HG02970 (cell line): ENCODE measurements at regions not wholly inside any gene's neighbourhood (a gene's known extent, or its start where the extent isn't known, plus 50 kb on each side); places are given as distances from the start of the nearest gene placed in this dataset.
"Not testable (repeated sequence)": the region's sequence is repeated elsewhere in the genome, so short reads cannot be mapped to it uniquely, and the experiment has no call there.

ENCODE experiments used
- ATAC-seq: cut with Tn5 transposase; IDR thresholded peaks from one replicate; pipeline ENCODE4 v1.9.1; 2021; ENCODE audit warnings: mild to moderate bottlenecking, moderate library complexity, moderate number of reproducible peaks; ENCODE audit not compliant: unreplicated experiment, low FRiP score

- not testable (repeated sequence) for ATAC-seq
Observed at GRCh38 chr6:92671462-92671861, 747.9 kb downstream of the EPHA7 start.

- no peak for ATAC-seq
Observed at GRCh38 chr6:92667843-92668242, 751.5 kb downstream of the EPHA7 start.

- ATAC-seq = no peak
Observed at GRCh38 chr6:92648364-92649086, 770.8 kb downstream of the EPHA7 start.

GRCh38 chr6:92647630-92648029 is 771.7 kb downstream of the EPHA7 start:
- no peak for ATAC-seq

GRCh38 chr6:92644104-92644791 is 775.1 kb downstream of the EPHA7 start:
- ATAC-seq = not testable (repeated sequence)

GRCh38 chr6:92635553-92636153 is 783.7 kb downstream of the EPHA7 start:
- ATAC-seq = no peak

GRCh38 chr6:92634561-92634960 is 784.8 kb downstream of the EPHA7 start:
- ATAC-seq = no peak

- ATAC-seq = no peak
Observed at GRCh38 chr6:92623431-92623830, 795.9 kb downstream of the EPHA7 start.

- ATAC-seq = no peak
Observed at GRCh38 chr6:92617721-92618120, 801.6 kb downstream of the EPHA7 start.

GRCh38 chr6:92608751-92609150 is 810.6 kb downstream of the EPHA7 start:
- ATAC-seq = no peak

GRCh38 chr6:92593201-92593600 is 826.2 kb downstream of the EPHA7 start:
- ATAC-seq = no peak

GRCh38 chr6:92589996-92590395 is 829.4 kb downstream of the EPHA7 start:
- no peak for ATAC-seq

- no peak for ATAC-seq
Observed at GRCh38 chr6:92588148-92588547, 831.2 kb downstream of the EPHA7 start.

GRCh38 chr6:92587525-92587924 is 831.8 kb downstream of the EPHA7 start:
- no peak for ATAC-seq

- ATAC-seq = no peak
Observed at GRCh38 chr6:92586236-92586977, 833.0 kb downstream of the EPHA7 start.

GRCh38 chr6:92582211-92582610 is 837.1 kb downstream of the EPHA7 start:
- ATAC-seq = no peak

- ATAC-seq = no peak
Observed at GRCh38 chr6:92577077-92577719, 842.2 kb downstream of the EPHA7 start.

GRCh38 chr6:92568541-92568940 is 850.8 kb downstream of the EPHA7 start:
- ATAC-seq = no peak

GRCh38 chr6:92566632-92567031 is 852.7 kb downstream of the EPHA7 start:
- no peak for ATAC-seq

- ATAC-seq = no peak
Observed at GRCh38 chr6:92564376-92564775, 855.0 kb downstream of the EPHA7 start.
